ENCODE measurements at regions not wholly inside any gene's neighbourhood (a gene's known extent, or its start where the extent isn't known, plus 50 kb on each side); places are given as distances from the start of the nearest gene placed in this dataset.

GRCh38 chr13:62663767-62664166 lies 1248.1 kb upstream of the PCDH20 start:
- Mint-ChIP-seq H3K36me3 (ENCODE audit: insufficient read depth in 1 of 3, low read depth in 3 of 3) (no peaks in the 10 kb centered on the region), H3K9me3 (no peaks in the 10 kb centered on the region), H3K4me1 (peaks cover 0 to 14% of the 10 kb centered on the region in 2 experiments; a peak in 1 of 4 replicates), H3K27ac (no peak overlapping the region), H3K4me3 (no peak overlapping the region), H3K27me3 (ENCODE audit: low read depth) (no peaks in the 10 kb centered on the region)
- Histone ChIP-seq H3K9me3 (ENCODE audit: control insufficient read depth, low read depth, low read length) (no peaks in the 10 kb centered on the region), H2BK120ac (ENCODE audit: low read depth, low read length, poor library complexity, severe bottlenecking) (no peak overlapping the region), H3K79me2 (ENCODE audit: insufficient read depth, low read length) (no peaks in the 10 kb centered on the region), H2BK15ac (ENCODE audit: low read depth, low read length) (no peak overlapping the region), H4K5ac (ENCODE audit: insufficient read length, low read depth, low read length) (no peak overlapping the region), H4K8ac (replicated peaks; ENCODE audit: insufficient read length, low read depth, low read length) (no peak overlapping the region), H3K79me1 (ENCODE audit: insufficient read depth, low read depth, low read length, poor library complexity, severe bottlenecking) (no peaks in the 10 kb centered on the region), H3K23me2 (ENCODE audit: insufficient read length, low read depth, low read length, poor library complexity, severe bottlenecking) (no peaks in the 10 kb centered on the region), H2AFZ (ENCODE audit: low read length) (no peak overlapping the region), H3K4me1 (ENCODE audit: insufficient read depth, low read length) (no peaks in the 10 kb centered on the region), H3K14ac (ENCODE audit: insufficient read depth, low read length) (no peak overlapping the region), H2BK20ac (ENCODE audit: low read depth, low read length, poor library complexity, severe bottlenecking) (no peak overlapping the region), H3K56ac (ENCODE audit: insufficient read length, low read depth, low read length) (no peak overlapping the region), H3K9ac (ENCODE audit: extremely low read depth, insufficient read length, low read length) (no peak overlapping the region), H2BK12ac (ENCODE audit: insufficient read length, low read depth, low read length) (no peak overlapping the region), H3K27me3 (ENCODE audit: insufficient read depth, low read length) (no peaks in the 10 kb centered on the region), H3K23ac (ENCODE audit: insufficient read length, low read depth, low read length) (no peak overlapping the region), H4K91ac (ENCODE audit: insufficient read length, low read depth, low read length) (no peak overlapping the region), H2BK5ac (ENCODE audit: insufficient read length, low read length) (no peak overlapping the region), H3K27ac (ENCODE audit: insufficient read length, low read depth, low read length) (no peak overlapping the region), H3K18ac (ENCODE audit: insufficient read length, low read depth, low read length) (no peak overlapping the region), H3K4me2 (ENCODE audit: insufficient read depth, insufficient read length, low read length) (no peak overlapping the region), H2AK5ac (ENCODE audit: insufficient read length, low read length) (no peak overlapping the region), H3K4ac (ENCODE audit: low read depth, low read length) (no peak overlapping the region), H3T11ph (ENCODE audit: low read length) (no peak overlapping the region), H4K20me1 (ENCODE audit: control insufficient read depth, insufficient read depth, insufficient read length) (no peaks in the 10 kb centered on the region)
- no peak for DNase-seq
- WGBS (ENCODE audit: extremely low coverage, insufficient read length, low lambda C conversion rate) = no CpG with 5 or more reads among the region's 1 CpG
- TF ChIP-seq CTCF (conservative IDR thresholded peaks at IDR 0.05) = no peak
